Peyer's patch (tissue), 4 donors: ENCODE measurements at regions not wholly inside any gene's neighbourhood (a gene's known extent, or its start where the extent isn't known, plus 50 kb on each side); places are given as distances from the start of the nearest gene placed in this dataset.

Experiments
- DNase-seq, 3 donors: peaks; one replicate each; pipeline ENCODE4 v3.0.0-alpha.2; 2017 to 2019
- H3K27ac ChIP-seq, 4 donors: fragments of 200-600 bp; sonication (generic); one replicate each; pipeline ENCODE4 v1.5.1; 2016 to 2019
- H3K27me3 ChIP-seq, 2 donors: fragments of 200-600 bp; sonication (generic); one replicate each; pipeline ENCODE4 v1.5.1; 2019
- H3K36me3 ChIP-seq, 3 donors: fragments of 200-600 bp; sonication (generic); one replicate each; pipeline ENCODE4 v1.5.1; 2016 to 2019
- H3K4me1 ChIP-seq, 4 donors: fragments of 200-600 bp; sonication (generic); one replicate each; pipeline ENCODE4 v1.5.1; 2016 to 2019
- H3K4me3 ChIP-seq, 4 donors: fragments of 200-600 bp; sonication (generic); 1 replicate in 3 of 4; 2 replicates in 1 of 4; pipeline ENCODE4 v1.5.1; 2016 to 2019; ENCODE audit warnings: mild to moderate bottlenecking in 1 of 4
- H3K9me3 ChIP-seq, 4 donors: fragments of 200-600 bp; sonication (generic); one replicate each; pipeline ENCODE4 v1.5.1; 2016 to 2019; ENCODE audit warnings: mild to moderate bottlenecking in 1 of 4
- CTCF ChIP-seq, 6 experiments: fragments of 450-650 bp in 4 of 6; fragments of 200-600 bp in 2 of 6; sonication (generic) in 1 of 6; IDR thresholded peaks; one replicate each; pipeline ENCODE4 v1.5.1; 2017 to 2019; ENCODE audit warnings: antibody characterized with exemption in 6 of 6, mild to moderate bottlenecking in 3 of 6, moderate library complexity in 1 of 6
- POLR2A ChIP-seq, 2 donors: fragments of 450-650 bp; IDR thresholded peaks; one replicate each; pipeline ENCODE4 v1.5.1; 2017; ENCODE audit warnings: antibody characterized with exemption in 2 of 2, mild to moderate bottlenecking in 2 of 2, moderate library complexity in 2 of 2

DNA sequence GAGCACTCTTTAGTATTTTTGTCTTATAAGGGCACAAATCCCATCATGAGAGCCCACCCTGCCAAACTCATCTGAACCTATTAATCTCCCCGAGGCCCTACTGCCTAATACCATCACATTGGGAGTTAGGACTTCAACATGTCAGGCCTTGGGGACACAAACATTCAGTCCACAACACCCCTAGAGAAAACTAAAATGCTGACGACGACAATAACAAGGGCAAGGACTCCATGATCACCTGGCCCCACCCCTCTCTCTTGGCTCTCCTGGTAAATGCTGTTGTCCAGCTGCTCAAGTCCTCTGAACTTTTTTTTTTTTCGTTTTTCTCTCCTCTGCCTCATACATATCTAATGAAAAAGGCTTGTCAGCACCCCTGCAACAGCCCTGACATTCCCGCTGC is 118.8 kb upstream of the MKI67 start:
- Histone ChIP-seq H3K4me1 (no peaks in the 10 kb centered on the region), H3K36me3 (no peaks in the 10 kb centered on the region), H3K4me3 (no peak overlapping the region), H3K27me3 (no peaks in the 10 kb centered on the region), H3K9me3 (no peaks in the 10 kb centered on the region), H3K27ac (no peak overlapping the region)
- TF ChIP-seq POLR2A (IDR thresholded peaks at IDR 0.05) (no peak), CTCF (IDR thresholded peaks at IDR 0.05) (no peak)
- DNase-seq, result no peak

- Histone ChIP-seq H3K27ac (no peak overlapping the region), H3K9me3 (no peaks in the 10 kb centered on the region), H3K4me1 (no peaks in the 10 kb centered on the region), H3K36me3 (no peaks in the 10 kb centered on the region), H3K27me3 (no peaks in the 10 kb centered on the region), H3K4me3 (no peak overlapping the region)
- TF ChIP-seq CTCF (IDR thresholded peaks at IDR 0.05) (no peak), POLR2A (IDR thresholded peaks at IDR 0.05) (no peak)
- DNase-seq, result no peak
Measured at GRCh38 chr10:128247576-128247975, 121.4 kb upstream of the MKI67 start.

- no peaks in the 10 kb centered on the region for H3K36me3 ChIP-seq
- no peaks in the 10 kb centered on the region for H3K9me3 ChIP-seq
- no peaks in the 10 kb centered on the region for H3K4me1 ChIP-seq
- no peak overlapping the region for H3K4me3 ChIP-seq
- no peak overlapping the region for H3K27ac ChIP-seq
- DNase-seq, result no peak
- no peaks in the 10 kb centered on the region for H3K27me3 ChIP-seq
- no peak for TF ChIP-seq CTCF (IDR thresholded peaks at IDR 0.05)
- no peak for TF ChIP-seq POLR2A (IDR thresholded peaks at IDR 0.05)
Measured at GRCh38 chr10:128254476-128254875, 128.3 kb upstream of the MKI67 start.

DNA sequence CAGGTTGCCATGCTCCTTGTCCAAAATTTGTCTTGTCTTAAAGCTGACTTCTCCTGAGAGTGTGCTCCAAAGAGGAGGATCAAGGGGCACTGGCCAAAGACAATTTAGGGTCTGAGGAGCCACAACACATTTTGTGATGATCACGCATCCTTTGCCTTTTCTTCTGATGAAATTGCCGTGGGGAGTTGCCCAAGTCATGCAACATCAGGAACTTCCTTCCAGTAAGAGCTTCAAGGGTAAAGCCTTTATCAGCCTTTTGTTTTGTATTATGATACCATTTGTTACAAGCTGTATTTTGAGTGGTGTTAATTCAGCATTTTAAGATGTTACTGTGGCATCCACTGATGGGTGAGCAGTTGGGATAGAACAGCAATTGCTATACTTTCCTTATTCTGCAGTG is 131.2 kb upstream of the MKI67 start:
- Histone ChIP-seq H3K36me3 (no peaks in the 10 kb centered on the region), H3K27me3 (no peaks in the 10 kb centered on the region), H3K4me3 (no peak overlapping the region), H3K9me3 (no peaks in the 10 kb centered on the region), H3K27ac (no peak overlapping the region), H3K4me1 (no peaks in the 10 kb centered on the region)
- no peak for TF ChIP-seq POLR2A (IDR thresholded peaks at IDR 0.05)
- TF ChIP-seq CTCF (IDR thresholded peaks at IDR 0.05), result no peak
- DNase-seq, result no peak

DNA sequence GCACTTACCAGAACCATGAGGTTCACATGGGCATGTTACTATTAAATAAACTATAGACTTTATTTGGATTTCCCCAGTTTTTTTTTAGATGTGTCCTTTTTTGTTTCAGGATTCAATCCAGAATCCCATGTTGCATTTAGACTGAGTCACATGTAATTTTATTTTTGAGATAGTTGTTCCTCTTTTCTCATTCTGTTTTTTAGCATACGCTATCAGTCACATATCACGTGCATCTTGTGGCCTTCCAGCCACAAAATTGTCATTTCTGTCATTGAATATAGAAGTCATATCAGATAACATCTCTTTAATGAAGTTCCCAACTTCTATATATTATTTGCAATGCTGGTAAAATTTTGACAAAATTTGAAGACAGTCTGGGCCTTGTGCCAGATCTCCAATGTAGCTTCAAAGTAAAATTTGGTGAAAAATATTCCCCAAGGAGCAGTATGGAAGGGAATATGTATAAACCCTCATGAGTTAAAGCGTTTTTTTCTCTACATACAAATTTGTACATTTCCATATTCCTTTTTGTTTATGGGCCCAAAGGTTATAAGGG is 132.3 kb upstream of the MKI67 start:
- Histone ChIP-seq H3K9me3 (no peaks in the 10 kb centered on the region), H3K27ac (no peak overlapping the region), H3K27me3 (no peaks in the 10 kb centered on the region), H3K4me3 (no peak overlapping the region), H3K4me1 (no peaks in the 10 kb centered on the region), H3K36me3 (no peaks in the 10 kb centered on the region)
- no peak for DNase-seq
- TF ChIP-seq POLR2A (IDR thresholded peaks at IDR 0.05) (no peak), CTCF (IDR thresholded peaks at IDR 0.05) (no peak)
